BJ (cell line): ENCODE measurements at regions not wholly inside any gene's neighbourhood (a gene's known extent, or its start where the extent isn't known, plus 50 kb on each side); places are given as distances from the start of the nearest gene placed in this dataset.

Experiments
- CTCF ChIA-PET: fragments of 350-600 bp; formaldehyde crosslinking; extraction: SDS; loops from one replicate; lab custom pipeline; 2021; ENCODE audit warnings: antibody characterized with exemption, inconsistent platforms; lab: Yijun Ruan, JAX
- POLR2A ChIA-PET: fragments of 300-600 bp; sonication (Branson Sonifier 250); formaldehyde crosslinking; extraction: SDS; loops from one replicate; lab custom pipeline; 2021; ENCODE audit warnings: antibody characterized with exemption; lab: Charles Lee
- DNase-seq: peaks from one replicate; pipeline ENCODE4 v3.0.0-alpha.2; 2011; ENCODE audit warnings: low read depth
- H3K27me3 ChIP-seq: 2 replicates; pipeline ENCODE4 v1.6.0; 2011; ENCODE audit warnings: low read length; ENCODE audit not compliant: control insufficient read depth, insufficient read depth
- H3K36me3 ChIP-seq: 2 replicates; pipeline ENCODE4 v1.5.1; 2011; ENCODE audit warnings: low read length; ENCODE audit not compliant: control insufficient read depth, insufficient read depth
- H3K4me3 ChIP-seq: 2 replicates; pipeline ENCODE4 v1.5.1; 2011; ENCODE audit warnings: low read depth, mild to moderate bottlenecking, control low read depth, low read length
- TF ChIP-seq, protein P1 (sequence below): IDR thresholded peaks from 2 replicates; pipeline ENCODE4 v1.5.1; 2011; ENCODE audit warnings: low read depth, mild to moderate bottlenecking, control low read depth, inconsistent platforms, low read length, moderate library complexity; ENCODE audit not compliant: insufficient read depth

DNA sequence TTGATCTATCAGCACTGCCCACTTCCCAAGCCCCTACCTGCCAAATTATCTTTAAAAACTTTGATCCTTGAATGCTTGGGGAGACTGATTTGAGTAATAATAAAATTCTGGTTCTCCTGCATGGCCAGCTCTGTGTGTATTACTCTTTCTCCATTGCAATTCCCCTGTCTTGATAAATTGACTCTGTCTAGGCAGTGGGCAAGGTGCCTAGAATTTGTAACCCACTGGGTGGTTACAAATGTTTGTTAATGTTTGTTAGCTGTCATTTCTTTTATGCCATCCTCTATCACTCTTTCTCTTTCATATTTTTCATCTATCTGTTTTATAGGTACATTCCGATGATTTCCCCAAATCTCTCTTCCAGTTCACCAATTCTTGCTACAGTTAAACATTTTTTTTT, 694.1 kb downstream of the TYW1 start:
- Histone ChIP-seq H3K27me3 (no peaks in the 10 kb centered on the region), H3K4me3 (no peak overlapping the region), H3K36me3 (no peaks in the 10 kb centered on the region)
- CTCF ChIA-PET: no interaction called here
- TF ChIP-seq, protein P1, sequence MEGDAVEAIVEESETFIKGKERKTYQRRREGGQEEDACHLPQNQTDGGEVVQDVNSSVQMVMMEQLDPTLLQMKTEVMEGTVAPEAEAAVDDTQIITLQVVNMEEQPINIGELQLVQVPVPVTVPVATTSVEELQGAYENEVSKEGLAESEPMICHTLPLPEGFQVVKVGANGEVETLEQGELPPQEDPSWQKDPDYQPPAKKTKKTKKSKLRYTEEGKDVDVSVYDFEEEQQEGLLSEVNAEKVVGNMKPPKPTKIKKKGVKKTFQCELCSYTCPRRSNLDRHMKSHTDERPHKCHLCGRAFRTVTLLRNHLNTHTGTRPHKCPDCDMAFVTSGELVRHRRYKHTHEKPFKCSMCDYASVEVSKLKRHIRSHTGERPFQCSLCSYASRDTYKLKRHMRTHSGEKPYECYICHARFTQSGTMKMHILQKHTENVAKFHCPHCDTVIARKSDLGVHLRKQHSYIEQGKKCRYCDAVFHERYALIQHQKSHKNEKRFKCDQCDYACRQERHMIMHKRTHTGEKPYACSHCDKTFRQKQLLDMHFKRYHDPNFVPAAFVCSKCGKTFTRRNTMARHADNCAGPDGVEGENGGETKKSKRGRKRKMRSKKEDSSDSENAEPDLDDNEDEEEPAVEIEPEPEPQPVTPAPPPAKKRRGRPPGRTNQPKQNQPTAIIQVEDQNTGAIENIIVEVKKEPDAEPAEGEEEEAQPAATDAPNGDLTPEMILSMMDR: no peak
- DNase-seq: no peak
- POLR2A ChIA-PET: no interaction called here

DNA sequence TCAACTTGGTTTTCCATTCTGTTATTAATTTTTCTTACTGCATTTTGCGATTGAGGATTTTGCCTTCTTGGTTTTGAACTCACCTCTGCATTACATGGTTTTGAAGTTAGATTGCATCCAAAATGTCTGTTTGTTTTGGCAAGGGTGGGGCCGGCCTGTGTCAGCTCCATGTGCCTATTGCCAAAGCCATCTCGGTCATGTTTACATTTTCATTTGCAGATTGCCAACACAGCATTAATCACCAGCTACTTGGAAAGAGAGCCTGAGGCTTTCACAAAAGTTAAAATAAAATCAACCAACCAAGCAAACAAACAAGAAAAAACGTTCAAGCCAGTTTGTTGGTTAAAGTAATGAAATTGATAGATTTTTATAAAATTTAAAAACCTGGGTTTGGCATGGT, 695.8 kb downstream of the TYW1 start:
- no peak overlapping the region for H3K4me3 ChIP-seq
- H3K27me3 ChIP-seq: no peaks in the 10 kb centered on the region
- no peaks in the 10 kb centered on the region for H3K36me3 ChIP-seq
- ChIA-PET CTCF (interaction anchor here (0.7 kb wide), 1 partner anchor 14 kb away, joined by 4 read pairs; no protein-coding TSS in a partner anchor), POLR2A (no interaction called here)
- no peak for DNase-seq
- TF ChIP-seq, protein P1: no peak

DNA sequence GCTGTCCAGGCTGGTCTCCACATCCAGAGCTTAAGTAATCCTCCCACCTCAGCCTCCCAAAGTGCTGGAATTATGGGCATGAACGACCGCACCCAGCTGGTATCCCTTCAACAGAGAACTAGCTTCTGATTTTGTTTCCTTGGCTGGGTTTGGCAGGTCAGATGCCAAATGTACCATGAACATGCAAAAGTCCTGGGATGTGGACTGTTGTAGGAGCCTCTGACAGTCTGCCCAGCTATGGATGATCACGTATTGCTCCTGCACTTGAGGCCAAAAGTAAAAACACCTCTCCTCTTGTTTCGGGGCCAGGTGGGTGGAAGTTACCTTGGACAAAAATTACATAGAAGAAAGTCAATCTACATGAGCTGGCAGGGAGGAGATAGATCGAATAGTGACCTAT, 699.5 kb downstream of the TYW1 start:
- Histone ChIP-seq H3K36me3 (no peaks in the 10 kb centered on the region), H3K27me3 (no peaks in the 10 kb centered on the region), H3K4me3 (no peak overlapping the region)
- ChIA-PET CTCF (interaction anchor here (1.0 kb wide), 1 partner anchor 130 kb away, joined by 5 read pairs; no protein-coding TSS in a partner anchor), POLR2A (interaction anchor here (0.6 kb wide), 1 partner anchor 59 kb away, joined by 5 read pairs; no protein-coding TSS in a partner anchor)
- DNase-seq: no peak
- TF ChIP-seq, protein P1: no peak

DNA sequence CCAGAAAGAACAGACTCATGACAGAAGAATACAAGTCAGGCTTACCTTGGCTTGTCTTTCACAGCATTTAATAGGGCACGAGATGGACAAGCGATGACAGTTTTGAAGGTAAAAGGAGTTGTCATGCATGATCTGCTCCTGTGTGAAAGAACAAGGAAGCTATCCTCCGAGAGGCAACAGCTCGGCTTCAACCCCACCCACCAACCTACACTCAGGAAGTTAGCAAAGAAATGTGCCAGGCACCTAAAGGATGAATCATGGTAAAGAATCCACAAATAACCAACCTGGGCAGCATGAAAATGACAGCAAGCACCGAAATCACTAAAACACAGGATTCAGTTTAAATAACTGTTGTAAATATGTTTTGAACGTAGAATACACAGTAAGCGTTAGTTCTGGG, 700.2 kb downstream of the TYW1 start:
- Histone ChIP-seq H3K27me3 (no peaks in the 10 kb centered on the region), H3K4me3 (no peak overlapping the region), H3K36me3 (no peaks in the 10 kb centered on the region)
- TF ChIP-seq, protein P1: no peak
- CTCF ChIA-PET: interaction anchor here (1.0 kb wide), 1 partner anchor 131 kb away, joined by 5 read pairs; no protein-coding TSS in a partner anchor
- POLR2A ChIA-PET: no interaction called here
- no peak for DNase-seq

DNA sequence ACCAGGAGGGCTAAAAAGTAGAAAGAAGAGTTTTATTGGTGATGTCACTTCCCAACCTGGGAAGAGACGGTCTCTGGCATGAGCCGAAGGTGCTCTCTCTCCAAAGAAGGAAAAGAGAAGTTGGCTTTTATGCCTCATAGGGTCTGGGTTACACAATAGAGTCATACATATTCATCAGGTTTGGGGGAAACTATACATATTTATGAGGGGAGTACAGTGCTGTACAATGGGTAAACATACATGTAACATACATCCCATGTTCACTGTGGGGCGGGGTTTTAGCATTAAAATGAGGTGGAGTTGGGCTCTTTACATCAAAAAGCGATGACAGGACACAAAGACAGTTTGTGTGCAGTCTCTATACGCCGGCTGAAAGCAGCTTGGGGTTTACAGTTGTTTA, 701.7 kb downstream of the TYW1 start:
- CTCF ChIA-PET: no interaction called here
- Histone ChIP-seq H3K27me3 (no peaks in the 10 kb centered on the region), H3K4me3 (no peak overlapping the region), H3K36me3 (no peaks in the 10 kb centered on the region)
- no peak for DNase-seq
- TF ChIP-seq, protein P1: no peak
- POLR2A ChIA-PET: no interaction called here
